H1 (cell line): ENCODE measurements at regions not wholly inside any gene's neighbourhood (a gene's known extent, or its start where the extent isn't known, plus 50 kb on each side); places are given as distances from the start of the nearest gene placed in this dataset.

Experiments used
- CTCF ChIA-PET: fragments of 300-600 bp; sonication (Branson Sonifier 250); formaldehyde crosslinking; loops from one replicate; lab custom pipeline; 2021; ENCODE audit not compliant: partially characterized antibody; lab: Charles Lee
- POLR2A ChIA-PET: fragments of 300-600 bp; sonication (Branson Sonifier 250); formaldehyde crosslinking; loops from one replicate; lab custom pipeline; 2021; ENCODE audit warnings: inconsistent platforms; ENCODE audit not compliant: partially characterized antibody; lab: Charles Lee
- DNase-seq, 2 experiments: peaks; one replicate each; pipeline versions ENCODE4 v3.0.0 to v3.0.0-alpha.2; 2010 to 2022; ENCODE audit warnings: low spot score in 2 of 2, low read depth in 1 of 2, mixed read lengths in 1 of 2
- FAIRE-seq: peaks from 2 replicates; lab custom pipeline; 2011; peaks lifted over from hg19 to GRCh38; lab: Jason Lieb, UNC
- H2AFZ ChIP-seq: 2 replicates; pipeline ENCODE4 v1.8.1; 2012; ENCODE audit warnings: low read length, inconsistent platforms
- H2AK5ac ChIP-seq: 2 replicates; pipeline ENCODE4 v1.6.1; 2013; ENCODE audit warnings: low read depth, low read length
- H2BK120ac ChIP-seq: replicated peaks from 2 replicates; pipeline ENCODE3; 2013; ENCODE audit warnings: low read depth, low read length, inconsistent platforms
- H2BK12ac ChIP-seq: 2 replicates; pipeline ENCODE4 v1.6.1; 2013; ENCODE audit warnings: low read depth, low read length
- H2BK15ac ChIP-seq: 2 replicates; pipeline ENCODE4 v1.6.1; 2013; ENCODE audit warnings: low read length
- H2BK20ac ChIP-seq: 2 replicates; pipeline ENCODE4 v1.6.1; 2013; ENCODE audit warnings: low read length
- H2BK5ac ChIP-seq: 2 replicates; pipeline ENCODE4 v1.6.1; 2013; ENCODE audit warnings: low read depth, low read length
- H3K14ac ChIP-seq: 2 replicates; pipeline ENCODE4 v1.6.1; 2013; ENCODE audit warnings: inconsistent platforms; ENCODE audit not compliant: insufficient read length
- H3K18ac ChIP-seq: 2 replicates; pipeline ENCODE4 v1.6.1; 2013; ENCODE audit warnings: low read length; ENCODE audit errors: extremely low read depth
- H3K23ac ChIP-seq: 2 replicates; pipeline ENCODE4 v1.6.1; 2013; ENCODE audit warnings: inconsistent platforms; ENCODE audit not compliant: insufficient read length
- H3K23me2 ChIP-seq: 2 replicates; pipeline ENCODE4 v1.6.1; 2013; ENCODE audit warnings: low read depth, low read length
- H3K27ac ChIP-seq: 2 replicates; pipeline ENCODE4 v1.6.1; 2011; ENCODE audit warnings: low read depth, low read length, inconsistent platforms
- H3K27me3 ChIP-seq, 4 experiments: replicated peaks in 1 of 4; 1 replicate in 1 of 4; 2 replicates in 3 of 4; pipeline versions ENCODE4 v1.6.1 to v1.8.1; 2011 to 2013; ENCODE audit warnings: low read length in 3 of 4, mild to moderate bottlenecking in 3 of 4, inconsistent platforms in 2 of 4, mixed read lengths in 2 of 4, moderate library complexity in 1 of 4; ENCODE audit not compliant: control insufficient read depth in 3 of 4, insufficient read depth in 3 of 4; ENCODE audit errors: extremely low read depth in 1 of 4
- H3K36me3 ChIP-seq, 4 experiments: 2 replicates each; pipeline versions ENCODE4 v1.6.1 to v1.8.1; 2011 to 2013; ENCODE audit warnings: mild to moderate bottlenecking in 4 of 4, low read length in 3 of 4, moderate library complexity in 2 of 4, control low read depth in 1 of 4, inconsistent platforms in 1 of 4; ENCODE audit not compliant: insufficient read depth in 4 of 4, control insufficient read depth in 2 of 4
- H3K4ac ChIP-seq: replicated peaks from 2 replicates; pipeline ENCODE3; 2013; ENCODE audit warnings: low read length, low read depth, mixed read lengths, inconsistent platforms; ENCODE audit not compliant: insufficient read length
- H3K4me1 ChIP-seq, 4 experiments: replicated peaks in 1 of 4; 1 replicate in 1 of 4; 2 replicates in 3 of 4; pipeline versions ENCODE4 v1.6.1 to v1.8.1; 2011 to 2013; ENCODE audit warnings: low read length in 3 of 4, inconsistent platforms in 2 of 4, mixed read lengths in 1 of 4; ENCODE audit not compliant: insufficient read depth in 4 of 4, control insufficient read depth in 3 of 4
- H3K4me2 ChIP-seq, 2 experiments: 2 replicates each; pipeline versions ENCODE4 v1.6.1 to v1.8.1; 2011 to 2013; ENCODE audit warnings: low read depth in 2 of 2, low read length in 2 of 2, control low read depth in 1 of 2, inconsistent platforms in 1 of 2, mild to moderate bottlenecking in 1 of 2; ENCODE audit not compliant: insufficient read depth in 1 of 2
- H3K4me3 ChIP-seq, 4 experiments: fragments of 200-600, 300-600 bp in 1 of 4; sonication (generic), shearing (Covaris generic), sonication (Bioruptor Twin) in 1 of 4; 2 replicates each; pipeline versions ENCODE4 v1.5.1 to v1.8.1; 2011 to 2016; ENCODE audit warnings: low read length in 4 of 4, low read depth in 3 of 4, control low read depth in 2 of 4, inconsistent platforms in 2 of 4, mild to moderate bottlenecking in 2 of 4, mixed read lengths in 1 of 4, moderate library complexity in 1 of 4; ENCODE audit not compliant: insufficient read depth in 2 of 4; ENCODE audit errors: extremely low read depth in 1 of 4
- H3K56ac ChIP-seq: replicated peaks from 2 replicates; pipeline ENCODE3; 2013; ENCODE audit warnings: low read depth, mild to moderate bottlenecking, mixed read lengths, low read length, inconsistent platforms; ENCODE audit not compliant: insufficient read length
- H3K79me1 ChIP-seq: 2 replicates; pipeline ENCODE4 v1.6.1; 2013; ENCODE audit warnings: low read depth, low read length, control low read depth
- H3K79me2 ChIP-seq, 2 experiments: 2 replicates each; pipeline versions ENCODE4 v1.6.1 to v1.8.1; 2012 to 2013; ENCODE audit warnings: low read length in 2 of 2, mild to moderate bottlenecking in 2 of 2, inconsistent platforms in 1 of 2; ENCODE audit not compliant: insufficient read depth in 2 of 2, control insufficient read depth in 1 of 2
- H3K9ac ChIP-seq, 4 experiments: replicated peaks in 1 of 4; 1 replicate in 1 of 4; 2 replicates in 3 of 4; pipeline versions ENCODE4 v1.6.1 to v1.8.1; 2011 to 2013; ENCODE audit warnings: low read depth in 3 of 4, low read length in 3 of 4, control low read depth in 2 of 4, mild to moderate bottlenecking in 2 of 4, moderate library complexity in 2 of 4, inconsistent platforms in 1 of 4; ENCODE audit errors: extremely low read depth in 1 of 4
- H3K9me3 ChIP-seq, 2 experiments: 2 replicates each; pipeline versions ENCODE4 v1.6.1 to v1.8.1; 2012 to 2013; ENCODE audit warnings: mild to moderate bottlenecking in 2 of 2, moderate library complexity in 2 of 2, control low read depth in 1 of 2, inconsistent platforms in 1 of 2, low read depth in 1 of 2, low read length in 1 of 2, mixed read lengths in 1 of 2; ENCODE audit not compliant: insufficient read depth in 2 of 2
- H4K20me1 ChIP-seq, 2 experiments: replicated peaks in 1 of 2; 2 replicates each; pipeline versions ENCODE3 to v1.8.1; 2011 to 2013; ENCODE audit warnings: inconsistent platforms in 2 of 2, low read length in 2 of 2, mild to moderate bottlenecking in 1 of 2; ENCODE audit not compliant: insufficient read depth in 2 of 2, control insufficient read depth in 1 of 2
- H4K5ac ChIP-seq: 2 replicates; pipeline ENCODE4 v1.6.1; 2013; ENCODE audit warnings: low read length, low read depth, mixed read lengths, inconsistent platforms; ENCODE audit not compliant: insufficient read length
- H4K8ac ChIP-seq: 2 replicates; pipeline ENCODE4 v1.8.0; 2013; ENCODE audit warnings: mild to moderate bottlenecking, moderate library complexity, low read length, inconsistent platforms; ENCODE audit not compliant: insufficient read depth; ENCODE audit errors: extremely low read depth
- H4K91ac ChIP-seq: replicated peaks from 2 replicates; pipeline ENCODE3; 2013; ENCODE audit warnings: low read length, mixed read lengths, inconsistent platforms; ENCODE audit not compliant: insufficient read length
- ASH2L ChIP-seq: fragments of 200-600, 300-600 bp; sonication (generic); IDR thresholded peaks from one replicate; pipeline ENCODE4 v1.7.1; 2017; ENCODE audit warnings: low read length
- CREB1 ChIP-seq: IDR thresholded peaks from 2 replicates; pipeline ENCODE4 v1.6.1; 2012; ENCODE audit warnings: inconsistent platforms
- MAX ChIP-seq: IDR thresholded peaks from 2 replicates; pipeline ENCODE4 v1.6.1; 2012; ENCODE audit warnings: inconsistent platforms
- RNF2 ChIP-seq: fragments of 200-900, 300-1000 bp; sonication (generic); IDR thresholded peaks from 2 replicates; pipeline ENCODE4 v1.7.1; 2016; ENCODE audit warnings: borderline replicate concordance, low read depth, mild to moderate bottlenecking, antibody characterized with exemption, low read length; ENCODE audit not compliant: poor library complexity, severe bottlenecking; ENCODE audit errors: missing control alignments
- RXRA ChIP-seq: IDR thresholded peaks from 2 replicates; pipeline ENCODE4 v1.6.1; 2011; ENCODE audit warnings: low read depth, mild to moderate bottlenecking, low read length, moderate library complexity; ENCODE audit not compliant: insufficient read depth
- WGBS, 2 experiments: shearing (Covaris generic) in 1 of 2; methylation state at CpG; one replicate each; pipeline versions ENCODE4 v1.1.6 to v1.1.7; 2013 to 2015; ENCODE audit warnings: low lambda C conversion rate in 2 of 2, mixed read lengths in 2 of 2, inconsistent platforms in 1 of 2, low coverage in 1 of 2, missing lambda C conversion rate in 1 of 2; ENCODE audit not compliant: insufficient replicate concordance in 2 of 2, insufficient coverage in 1 of 2, insufficient read length in 1 of 2; ENCODE audit errors: extremely low coverage in 1 of 2, missing lambda C conversion rate in 1 of 2; 5-methylcytosine and 5-hydroxymethylcytosine counted together

GRCh38 chr18:4961121-4961909, 235.7 kb downstream of the AKAIN1 start:
- Histone ChIP-seq H4K20me1 (no peaks in the 10 kb centered on the region), H3K23ac (no peak overlapping the region), H2BK5ac (no peak overlapping the region), H3K79me1 (no peaks in the 10 kb centered on the region), H3K36me3 (no peaks in the 10 kb centered on the region), H3K18ac (no peak overlapping the region), H2AK5ac (no peak overlapping the region), H3K4me2 (no peak overlapping the region), H3K4me1 (no peaks in the 10 kb centered on the region), H2AFZ (no peak overlapping the region), H3K27me3 (no peaks in the 10 kb centered on the region), H3K9ac (no peak overlapping the region), H4K91ac (no peak overlapping the region), H3K79me2 (no peaks in the 10 kb centered on the region), H3K27ac (no peak overlapping the region), H4K8ac (no peak overlapping the region), H2BK12ac (no peak overlapping the region), H2BK15ac (no peak overlapping the region), H3K4me3 (no peak overlapping the region), H3K56ac (no peak overlapping the region), H3K23me2 (no peaks in the 10 kb centered on the region), H3K4ac (no peak overlapping the region), H2BK20ac (no peak overlapping the region), H4K5ac (no peak overlapping the region), H2BK120ac (no peak overlapping the region), H3K9me3 (no peaks in the 10 kb centered on the region), H3K14ac (no peak overlapping the region)
- ChIA-PET CTCF (no interaction called here), POLR2A (no interaction called here)
- 90% methylated on average over 4 of the region's 4 CpGs; no CpG with 5 or more reads in 1 of the 2 experiments for WGBS, 2 experiments
- DNase-seq: no peak
- no peak for FAIRE-seq
- TF ChIP-seq ASH2L (no peak), CREB1 (no peak), MAX (no peak), RNF2 (no peak), RXRA (no peak)
